ENCODE measurements at regions not wholly inside any gene's neighbourhood (a gene's known extent, or its start where the extent isn't known, plus 50 kb on each side); places are given as distances from the start of the nearest gene placed in this dataset.

DNA sequence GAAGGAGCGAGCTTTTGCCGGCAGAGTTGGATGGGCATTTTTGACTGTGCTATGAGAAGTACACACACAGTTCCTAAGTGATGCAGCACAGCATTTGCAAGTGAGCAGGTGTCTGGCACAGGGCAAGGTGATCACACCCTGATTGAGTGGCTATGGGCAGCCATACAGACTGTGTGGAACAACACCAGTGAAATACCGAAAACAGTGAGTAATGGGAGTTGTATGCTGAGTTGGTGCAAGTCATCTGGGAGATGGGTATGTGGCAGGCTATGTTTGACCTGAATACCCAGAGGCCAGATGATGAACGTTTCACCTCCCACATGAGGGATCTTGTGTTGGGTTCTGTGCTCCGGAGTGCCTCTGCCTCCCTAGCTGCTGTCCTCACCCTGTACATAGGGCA lies 53.5 kb upstream of the TIPARP start:
- DNase-seq (ENCODE audit: low spot score) (no peak), ATAC-seq (ENCODE audit: low FRiP score) (no peak)
- TF ChIP-seq, protein P1, sequence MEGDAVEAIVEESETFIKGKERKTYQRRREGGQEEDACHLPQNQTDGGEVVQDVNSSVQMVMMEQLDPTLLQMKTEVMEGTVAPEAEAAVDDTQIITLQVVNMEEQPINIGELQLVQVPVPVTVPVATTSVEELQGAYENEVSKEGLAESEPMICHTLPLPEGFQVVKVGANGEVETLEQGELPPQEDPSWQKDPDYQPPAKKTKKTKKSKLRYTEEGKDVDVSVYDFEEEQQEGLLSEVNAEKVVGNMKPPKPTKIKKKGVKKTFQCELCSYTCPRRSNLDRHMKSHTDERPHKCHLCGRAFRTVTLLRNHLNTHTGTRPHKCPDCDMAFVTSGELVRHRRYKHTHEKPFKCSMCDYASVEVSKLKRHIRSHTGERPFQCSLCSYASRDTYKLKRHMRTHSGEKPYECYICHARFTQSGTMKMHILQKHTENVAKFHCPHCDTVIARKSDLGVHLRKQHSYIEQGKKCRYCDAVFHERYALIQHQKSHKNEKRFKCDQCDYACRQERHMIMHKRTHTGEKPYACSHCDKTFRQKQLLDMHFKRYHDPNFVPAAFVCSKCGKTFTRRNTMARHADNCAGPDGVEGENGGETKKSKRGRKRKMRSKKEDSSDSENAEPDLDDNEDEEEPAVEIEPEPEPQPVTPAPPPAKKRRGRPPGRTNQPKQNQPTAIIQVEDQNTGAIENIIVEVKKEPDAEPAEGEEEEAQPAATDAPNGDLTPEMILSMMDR (IDR thresholded peaks at IDR 0.05), result no peak

DNA sequence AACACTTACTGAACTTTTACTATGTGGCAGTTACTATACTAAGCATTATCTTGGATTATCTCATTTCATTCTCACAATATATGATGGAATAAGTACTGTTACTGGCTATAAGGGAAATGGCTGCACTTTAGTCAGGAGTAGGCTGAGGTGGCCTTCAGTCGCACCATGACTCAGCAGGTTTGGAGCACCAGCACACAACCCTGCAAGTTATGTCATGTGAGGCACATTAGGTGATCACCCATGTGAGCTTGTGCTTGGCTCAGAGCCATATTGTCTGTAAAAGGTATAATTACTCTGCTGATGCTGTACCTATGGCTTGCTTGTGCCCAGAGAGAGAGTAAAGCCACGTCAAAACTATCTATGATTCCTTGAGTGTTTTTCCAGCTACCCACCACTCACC lies 54.1 kb upstream of the TIPARP start:
- DNase-seq (ENCODE audit: low spot score) (no peak), ATAC-seq (ENCODE audit: low FRiP score) (no peak)
- TF ChIP-seq, protein P1 (IDR thresholded peaks at IDR 0.05), result no peak

DNA sequence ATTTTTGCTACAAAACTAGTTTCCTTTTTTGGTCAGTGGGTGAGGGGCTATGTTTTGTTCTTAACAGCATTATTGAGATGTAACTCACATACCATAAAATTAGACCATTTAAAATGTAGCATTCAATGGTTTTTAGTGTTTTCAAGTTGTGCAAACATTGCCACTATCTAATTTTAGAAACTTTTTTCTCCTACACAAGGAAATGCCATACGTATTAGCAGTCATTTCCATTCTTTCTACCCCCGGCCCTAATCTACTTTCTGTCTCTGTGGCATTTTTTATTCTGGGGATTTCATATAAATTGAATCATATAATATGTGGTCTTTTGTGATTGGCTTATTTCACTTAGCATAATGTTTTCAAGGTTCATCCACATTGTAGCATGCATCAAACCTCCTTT lies 55.0 kb upstream of the TIPARP start:
- no peak for ATAC-seq (ENCODE audit: low FRiP score)

DNA sequence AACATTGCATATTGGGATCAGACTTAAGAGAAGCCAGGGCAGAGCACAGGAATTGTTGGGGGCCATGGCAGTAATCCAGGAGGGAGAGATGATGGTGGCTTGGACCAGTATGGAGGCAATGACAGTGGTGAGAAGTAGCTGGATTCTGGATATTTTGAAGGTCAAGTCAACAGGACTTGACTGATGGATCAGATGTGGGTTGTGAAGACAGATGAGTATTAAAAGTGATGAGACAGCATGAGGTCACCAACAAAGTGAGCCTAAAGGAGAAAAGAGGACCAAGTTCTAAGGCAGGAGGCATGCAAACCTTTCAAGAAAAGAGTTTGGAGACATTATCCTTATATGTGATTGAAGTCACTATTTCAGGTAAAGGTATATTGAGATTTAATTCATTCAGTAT lies 56.6 kb upstream of the TIPARP start:
- DNase-seq (ENCODE audit: low spot score) (no peak), ATAC-seq (ENCODE audit: low FRiP score) (no peak)
- TF ChIP-seq, protein P1 (IDR thresholded peaks at IDR 0.05), result no peak

More for the DNA sequence above, 55.0 kb upstream of the TIPARP start:
- TF ChIP-seq, protein P1 (IDR thresholded peaks at IDR 0.05), result no peak
- no peak for DNase-seq (ENCODE audit: low spot score)

DNA sequence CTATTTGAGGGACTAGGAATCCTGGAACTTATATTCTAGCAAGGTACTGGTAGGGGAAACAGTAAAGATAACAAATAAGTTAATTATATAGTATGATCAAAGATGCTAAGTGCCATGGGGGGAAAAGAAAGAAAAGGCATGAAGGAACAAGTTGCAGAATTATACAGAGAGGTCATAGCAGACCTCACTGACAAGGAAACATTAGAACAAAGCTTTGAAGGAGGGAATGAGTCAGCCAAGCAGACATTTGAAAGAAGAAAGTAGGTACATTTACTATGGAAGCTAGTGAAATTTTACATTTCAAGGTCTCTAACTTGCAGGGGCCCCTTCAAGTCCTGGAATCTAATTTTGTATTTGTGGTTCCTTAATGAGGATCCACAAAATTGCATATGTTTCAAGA lies 57.2 kb upstream of the TIPARP start:
- DNase-seq (ENCODE audit: low spot score) (no peak), ATAC-seq (ENCODE audit: low FRiP score) (no peak)
- TF ChIP-seq, protein P1 (IDR thresholded peaks at IDR 0.05), result no peak

DNA sequence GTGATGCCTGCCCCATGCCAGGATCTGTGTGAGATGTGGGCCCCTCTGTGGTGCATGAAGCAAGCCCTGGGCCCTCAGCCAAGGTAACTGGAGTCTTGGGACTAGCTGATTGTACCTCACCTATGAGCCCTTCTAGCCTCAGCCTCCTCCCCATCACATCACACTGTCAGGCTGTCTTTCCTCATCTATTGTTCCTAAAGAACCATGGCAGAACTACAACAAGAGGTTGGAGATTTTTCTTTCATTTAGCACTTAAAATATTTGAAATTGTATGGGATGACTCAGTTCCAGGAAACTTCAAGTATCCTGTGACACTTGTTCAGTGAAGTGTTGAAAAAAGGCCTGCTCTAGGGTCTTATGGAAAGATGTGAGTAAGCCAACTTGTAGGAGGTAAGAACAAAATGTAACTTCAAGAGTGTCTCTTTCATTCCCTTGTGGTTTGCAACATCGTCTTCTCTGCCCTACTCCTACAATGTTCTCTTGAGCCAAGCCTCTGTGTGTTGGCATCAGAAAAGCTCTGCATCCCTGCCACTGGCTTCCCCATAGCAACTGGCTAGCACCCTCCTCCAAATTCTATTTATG lies 58.7 kb upstream of the TIPARP start:
- TF ChIP-seq, protein P1 (IDR thresholded peaks at IDR 0.05), result no peak
- ATAC-seq (ENCODE audit: low FRiP score) (peak; percentile 51), DNase-seq (ENCODE audit: low spot score) (no peak)

DNA sequence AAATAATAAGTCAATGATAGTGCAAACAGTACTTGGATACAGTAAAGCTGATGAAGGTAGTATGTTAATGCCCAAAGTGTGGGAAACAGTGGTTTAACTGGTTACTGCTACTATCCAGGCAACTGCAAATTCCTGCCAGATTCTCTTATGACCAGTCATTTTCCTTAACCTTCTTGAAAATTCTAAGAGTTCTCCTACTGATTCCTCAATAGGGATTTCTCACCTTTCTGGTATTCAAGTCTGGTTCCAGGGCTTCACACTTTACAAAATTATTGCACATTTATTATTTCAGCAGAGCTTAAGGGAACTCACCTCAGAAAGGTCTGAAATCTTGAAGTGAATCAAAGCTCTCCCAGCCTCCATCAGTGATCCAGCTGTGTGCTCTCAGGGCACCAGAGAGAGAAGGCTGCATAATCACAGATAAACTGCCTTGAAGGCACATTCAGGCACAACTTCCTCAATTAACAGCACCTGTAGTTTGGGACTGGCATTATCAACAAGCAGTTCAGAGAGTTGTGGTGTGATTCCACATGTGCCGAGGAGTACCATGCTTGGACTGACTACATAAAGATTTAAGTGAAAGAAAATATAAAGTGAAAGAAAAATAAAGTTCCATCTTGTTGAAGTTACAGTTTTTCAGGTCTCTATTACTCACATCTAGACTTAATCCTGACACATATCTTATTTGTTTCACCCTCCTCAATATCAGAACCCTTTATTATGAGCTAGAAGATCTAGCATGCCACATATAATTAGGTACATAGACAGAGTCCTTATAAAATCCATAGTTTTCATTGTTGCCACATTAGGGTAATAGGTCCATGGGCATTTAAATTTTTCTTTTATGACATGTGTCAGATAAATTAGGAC lies 59.5 kb upstream of the TIPARP start:
- DNase-seq (ENCODE audit: low spot score) (no peak), ATAC-seq (ENCODE audit: low FRiP score) (no peak)
- TF ChIP-seq, protein P1 (IDR thresholded peaks at IDR 0.05), result no peak

All from omental fat pad (tissue), 3 donors.